OCI-LY3 (cell line): ENCODE measurements at regions not wholly inside any gene's neighbourhood (a gene's known extent, or its start where the extent isn't known, plus 50 kb on each side); places are given as distances from the start of the nearest gene placed in this dataset.

Source experiments
- H2AFZ ChIP-seq: fragments of 200-600, 300-600 bp; shearing (Covaris generic); 2 replicates; pipeline ENCODE4 v1.6.0; 2014; ENCODE audit warnings: antibody characterized with exemption, low read depth, low read length
- H3K27ac ChIP-seq: fragments of 200-600, 300-600 bp; sonication (generic); 2 replicates; pipeline ENCODE4 v1.5.1; 2014; ENCODE audit warnings: mild to moderate bottlenecking, low read length, moderate library complexity, mixed read lengths
- H3K27me3 ChIP-seq: fragments of 200-600, 300-600 bp; sonication (generic); 2 replicates; pipeline ENCODE4 v1.6.1; 2014; ENCODE audit warnings: low read depth, low read length, mixed read lengths
- H3K36me3 ChIP-seq: fragments of 200-600, 300-600 bp; sonication (generic); replicated peaks from 2 replicates; pipeline ENCODE3; 2014; ENCODE audit warnings: low read depth, low read length, mixed read lengths
- H3K4me1 ChIP-seq: fragments of 300-600, 200-600 bp; sonication (generic); 2 replicates; pipeline ENCODE4 v1.6.1; 2014; ENCODE audit warnings: low read length, mixed read lengths
- H3K4me2 ChIP-seq: fragments of 200-600, 300-600 bp; sonication (generic); 2 replicates; pipeline ENCODE4 v1.6.1; 2014; ENCODE audit warnings: low read length, mixed read lengths
- H3K4me3 ChIP-seq: fragments of 300-600, 200-600 bp; sonication (generic); 2 replicates; pipeline ENCODE4 v1.5.1; 2014; ENCODE audit warnings: antibody characterized with exemption, mild to moderate bottlenecking, low read length, moderate library complexity
- H3K79me2 ChIP-seq: fragments of 300-600, 200-600 bp; shearing (Covaris generic); 2 replicates; pipeline ENCODE4 v1.6.1; 2014; ENCODE audit warnings: mild to moderate bottlenecking, low read length, mixed read lengths
- H3K9ac ChIP-seq: fragments of 300-600, 200-600 bp; shearing (Covaris generic); 2 replicates; pipeline ENCODE4 v1.6.0; 2014; ENCODE audit warnings: mild to moderate bottlenecking, low read length, moderate library complexity
- H3K9me3 ChIP-seq: fragments of 200-600, 300-600 bp; shearing (Covaris generic); 2 replicates; pipeline ENCODE4 v1.6.1; 2014; ENCODE audit warnings: low read length, mixed read lengths; ENCODE audit not compliant: insufficient read depth
- H4K20me1 ChIP-seq: fragments of 200-600, 300-600 bp; sonication (generic); 2 replicates; pipeline ENCODE4 v1.6.1; 2016; ENCODE audit warnings: low read length, mixed read lengths; ENCODE audit not compliant: insufficient read depth
- EZH2phosphoT487 ChIP-seq: fragments of 200-600 bp; shearing (Covaris generic); IDR thresholded peaks from 2 replicates; pipeline ENCODE4 v1.6.1; 2018; ENCODE audit warnings: antibody characterized with exemption, mixed run types, low read depth
- TF ChIP-seq, protein P1 (sequence below): fragments of 200-600, 300-600 bp; sonication (generic); IDR thresholded peaks from 2 replicates; pipeline ENCODE4 v1.5.1; 2014; ENCODE audit warnings: antibody characterized with exemption, low read length, low read depth

DNA sequence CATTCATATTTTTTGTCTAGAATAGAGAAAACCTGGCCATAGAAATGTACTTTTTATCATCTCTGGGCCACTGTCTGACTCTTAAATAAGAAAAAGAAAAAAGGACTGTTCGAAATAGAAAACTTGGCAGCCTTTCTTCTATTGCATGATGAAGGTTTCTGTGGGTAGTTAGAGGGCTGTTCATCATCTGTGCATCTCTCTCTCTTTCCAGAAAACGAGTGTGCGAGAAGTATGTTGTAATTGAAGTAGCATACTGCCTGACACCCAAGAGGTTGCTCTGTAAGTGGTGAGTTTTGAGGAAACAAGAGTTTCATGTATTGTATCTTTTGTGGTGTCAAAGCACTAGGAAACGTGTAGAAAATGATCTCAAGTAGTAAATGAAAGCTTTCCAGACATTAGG is 343.2 kb upstream of the TMEM229A start:
- H3K4me3 ChIP-seq, result no peak overlapping the region
- no peaks in the 10 kb centered on the region for H3K36me3 ChIP-seq
- H3K27ac ChIP-seq, result no peak overlapping the region
- H3K4me2 ChIP-seq, result no peak overlapping the region
- H4K20me1 ChIP-seq, result no peaks in the 10 kb centered on the region
- no peaks in the 10 kb centered on the region for H3K4me1 ChIP-seq
- no peaks in the 10 kb centered on the region for H3K27me3 ChIP-seq
- no peak for TF ChIP-seq EZH2phosphoT487
- TF ChIP-seq, protein P1, sequence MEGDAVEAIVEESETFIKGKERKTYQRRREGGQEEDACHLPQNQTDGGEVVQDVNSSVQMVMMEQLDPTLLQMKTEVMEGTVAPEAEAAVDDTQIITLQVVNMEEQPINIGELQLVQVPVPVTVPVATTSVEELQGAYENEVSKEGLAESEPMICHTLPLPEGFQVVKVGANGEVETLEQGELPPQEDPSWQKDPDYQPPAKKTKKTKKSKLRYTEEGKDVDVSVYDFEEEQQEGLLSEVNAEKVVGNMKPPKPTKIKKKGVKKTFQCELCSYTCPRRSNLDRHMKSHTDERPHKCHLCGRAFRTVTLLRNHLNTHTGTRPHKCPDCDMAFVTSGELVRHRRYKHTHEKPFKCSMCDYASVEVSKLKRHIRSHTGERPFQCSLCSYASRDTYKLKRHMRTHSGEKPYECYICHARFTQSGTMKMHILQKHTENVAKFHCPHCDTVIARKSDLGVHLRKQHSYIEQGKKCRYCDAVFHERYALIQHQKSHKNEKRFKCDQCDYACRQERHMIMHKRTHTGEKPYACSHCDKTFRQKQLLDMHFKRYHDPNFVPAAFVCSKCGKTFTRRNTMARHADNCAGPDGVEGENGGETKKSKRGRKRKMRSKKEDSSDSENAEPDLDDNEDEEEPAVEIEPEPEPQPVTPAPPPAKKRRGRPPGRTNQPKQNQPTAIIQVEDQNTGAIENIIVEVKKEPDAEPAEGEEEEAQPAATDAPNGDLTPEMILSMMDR, result no peak
- no peaks in the 10 kb centered on the region for H3K9me3 ChIP-seq
- no peaks in the 10 kb centered on the region for H3K79me2 ChIP-seq
- H2AFZ ChIP-seq, result no peak overlapping the region
- no peak overlapping the region for H3K9ac ChIP-seq

- TF ChIP-seq, protein P1, result no peak
- TF ChIP-seq EZH2phosphoT487, result no peak
- no peaks in the 10 kb centered on the region for H4K20me1 ChIP-seq
These were observed 342.5 kb upstream of the TMEM229A start for GRCh38 chr7:124375391-124375790.

GRCh38 chr7:124369310-124369709 is 336.4 kb upstream of the TMEM229A start:
- H3K9me3 ChIP-seq, result no peaks in the 10 kb centered on the region
- no peaks in the 10 kb centered on the region for H3K4me1 ChIP-seq
- H3K36me3 ChIP-seq, result no peaks in the 10 kb centered on the region
- no peak for TF ChIP-seq EZH2phosphoT487
- TF ChIP-seq, protein P1, result no peak
- H4K20me1 ChIP-seq, result no peaks in the 10 kb centered on the region
- H3K27ac ChIP-seq, result no peak overlapping the region
- no peaks in the 10 kb centered on the region for H3K79me2 ChIP-seq
- H3K27me3 ChIP-seq, result no peaks in the 10 kb centered on the region
- H3K9ac ChIP-seq, result no peak overlapping the region
- no peak overlapping the region for H3K4me2 ChIP-seq
- H2AFZ ChIP-seq, result no peak overlapping the region
- no peak overlapping the region for H3K4me3 ChIP-seq

More at GRCh38 chr7:124375391-124375790, 342.5 kb upstream of the TMEM229A start:
- no peak overlapping the region for H3K4me2 ChIP-seq
- no peak overlapping the region for H2AFZ ChIP-seq
- H3K9ac ChIP-seq, result no peak overlapping the region
- no peaks in the 10 kb centered on the region for H3K36me3 ChIP-seq
- H3K9me3 ChIP-seq, result no peaks in the 10 kb centered on the region
- no peak overlapping the region for H3K4me3 ChIP-seq
- no peaks in the 10 kb centered on the region for H3K79me2 ChIP-seq
- H3K4me1 ChIP-seq, result no peaks in the 10 kb centered on the region
- H3K27me3 ChIP-seq, result no peaks in the 10 kb centered on the region
- no peak overlapping the region for H3K27ac ChIP-seq

GRCh38 chr7:124366118-124366517 is 333.3 kb upstream of the TMEM229A start:
- Histone ChIP-seq H3K9me3 (no peaks in the 10 kb centered on the region), H3K4me1 (no peaks in the 10 kb centered on the region), H3K4me2 (no peak overlapping the region), H3K27ac (no peak overlapping the region), H4K20me1 (no peaks in the 10 kb centered on the region), H2AFZ (no peak overlapping the region), H3K36me3 (no peaks in the 10 kb centered on the region), H3K4me3 (no peak overlapping the region), H3K9ac (no peak overlapping the region), H3K27me3 (no peaks in the 10 kb centered on the region), H3K79me2 (no peaks in the 10 kb centered on the region)
- TF ChIP-seq, protein P1, result no peak
- no peak for TF ChIP-seq EZH2phosphoT487
